VCaP (cell line): ENCODE measurements at regions not wholly inside any gene's neighbourhood (a gene's known extent, or its start where the extent isn't known, plus 50 kb on each side); places are given as distances from the start of the nearest gene placed in this dataset.

ENCODE experiments used
- H3K27ac ChIP-seq: fragments of 450-650 bp; 2 replicates; pipeline ENCODE4 v1.5.1; 2017
- CTCF ChIP-seq: fragments of 450-650 bp; conservative IDR thresholded peaks from 2 replicates; pipeline ENCODE4 v1.5.1; 2017; ENCODE audit warnings: mild to moderate bottlenecking, moderate library complexity

- H3K27ac ChIP-seq = no peak overlapping the region
- TF ChIP-seq CTCF = no peak
These were observed 267.3 kb upstream of the SASH1 start for GRCh38 chr6:148075352-148075751.

GRCh38 chr6:148076051-148076450 is 266.6 kb upstream of the SASH1 start:
- no peak overlapping the region for H3K27ac ChIP-seq
- TF ChIP-seq CTCF = no peak

- no peak for TF ChIP-seq CTCF
- H3K27ac ChIP-seq = no peak overlapping the region
These were observed 262.3 kb upstream of the SASH1 start for GRCh38 chr6:148080315-148080714.

GRCh38 chr6:148081076-148081475 is 261.6 kb upstream of the SASH1 start:
- no peak overlapping the region for H3K27ac ChIP-seq
- no peak for TF ChIP-seq CTCF

- no peak overlapping the region for H3K27ac ChIP-seq
- no peak for TF ChIP-seq CTCF
These were observed 260.6 kb upstream of the SASH1 start for GRCh38 chr6:148082044-148082443.

GRCh38 chr6:148082696-148083095 is 259.9 kb upstream of the SASH1 start:
- no peak for TF ChIP-seq CTCF
- no peak overlapping the region for H3K27ac ChIP-seq

- TF ChIP-seq CTCF = no peak
- H3K27ac ChIP-seq = no peak overlapping the region
These were observed 256.9 kb upstream of the SASH1 start for GRCh38 chr6:148085631-148086331.
